ENCODE measurements at regions not wholly inside any gene's neighbourhood (a gene's known extent, or its start where the extent isn't known, plus 50 kb on each side); places are given as distances from the start of the nearest gene placed in this dataset.

GRCh38 chr18:24609254-24609653, 148.8 kb downstream of the HRH4 start:
- no peak for TF ChIP-seq GATA3 (IDR thresholded peaks at IDR 0.05; ENCODE audit: low read depth, low read length)
- TF ChIP-seq GATA2 (IDR thresholded peaks at IDR 0.05; ENCODE audit: low read depth, low read length), result no peak
